Stimulated activated naive CD8-positive, alpha-beta T cell treated with anti-CD3 and anti-CD28 coated beads, Interleukin-15, amount 100 ng/mL, for 72 hours (primary cell): ENCODE measurements at regions not wholly inside any gene's neighbourhood (a gene's known extent, or its start where the extent isn't known, plus 50 kb on each side); places are given as distances from the start of the nearest gene placed in this dataset.

Source experiments
- ATAC-seq: fragments of 150-1000 bp; cut with Tn5 transposase; 2 replicates; pipeline ENCODE4 v1.10.0; 2021; ENCODE audit warnings: mild to moderate bottlenecking, moderate library complexity
- DNase-seq, 2 donors: peaks; one replicate each; pipeline ENCODE4 v3.0.0; 2021 to 2022
- H3K27ac Mint-ChIP-seq, 2 donors: one replicate each; pipeline ENCODE4 v1.8.0; 2022; ENCODE audit warnings: mild to moderate bottlenecking in 2 of 2, mixed read lengths in 2 of 2, moderate library complexity in 2 of 2
- H3K27me3 Mint-ChIP-seq: one replicate; pipeline ENCODE4 v1.8.0; 2022; ENCODE audit warnings: mixed read lengths
- H3K4me1 Mint-ChIP-seq: one replicate; pipeline ENCODE4 v1.8.0; 2022; ENCODE audit warnings: mild to moderate bottlenecking, mixed read lengths
- H3K4me3 Mint-ChIP-seq, 2 donors: one replicate each; pipeline ENCODE4 v1.8.0; 2022; ENCODE audit warnings: mild to moderate bottlenecking in 2 of 2, mixed read lengths in 2 of 2, moderate library complexity in 1 of 2
- H3K9me3 Mint-ChIP-seq, 2 donors: one replicate each; pipeline ENCODE4 v1.8.0; 2022; ENCODE audit warnings: mixed read lengths in 2 of 2

DNA sequence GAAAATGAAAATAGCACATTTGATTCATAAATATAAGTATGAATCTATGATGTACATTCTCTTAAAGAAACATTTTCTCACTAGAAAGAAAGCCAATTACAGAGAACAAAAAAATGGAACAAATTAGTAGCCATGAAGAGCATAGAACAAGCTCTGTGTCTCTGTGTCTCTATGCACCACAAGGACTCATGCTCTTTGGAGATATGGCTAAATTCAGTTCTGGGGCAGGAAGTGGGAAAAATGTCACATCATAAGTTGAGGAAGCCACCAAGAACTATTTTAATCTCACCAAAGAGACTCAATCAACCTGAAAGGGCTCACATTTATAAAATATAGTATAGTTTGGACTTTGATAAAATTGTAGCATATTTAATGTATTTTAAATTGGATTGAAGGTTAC is 1259.8 kb upstream of the GJE1 start:
- peaks cover 0 to 10% of the 10 kb centered on the region in 2 donors for H3K9me3 Mint-ChIP-seq
- no peaks in the 10 kb centered on the region for H3K4me1 Mint-ChIP-seq
- no peak overlapping the region for H3K4me3 Mint-ChIP-seq
- H3K27ac Mint-ChIP-seq = no peak overlapping the region
- ATAC-seq (no peak), DNase-seq (no peak)
- peaks cover 10% of the 10 kb centered on the region for H3K27me3 Mint-ChIP-seq

DNA sequence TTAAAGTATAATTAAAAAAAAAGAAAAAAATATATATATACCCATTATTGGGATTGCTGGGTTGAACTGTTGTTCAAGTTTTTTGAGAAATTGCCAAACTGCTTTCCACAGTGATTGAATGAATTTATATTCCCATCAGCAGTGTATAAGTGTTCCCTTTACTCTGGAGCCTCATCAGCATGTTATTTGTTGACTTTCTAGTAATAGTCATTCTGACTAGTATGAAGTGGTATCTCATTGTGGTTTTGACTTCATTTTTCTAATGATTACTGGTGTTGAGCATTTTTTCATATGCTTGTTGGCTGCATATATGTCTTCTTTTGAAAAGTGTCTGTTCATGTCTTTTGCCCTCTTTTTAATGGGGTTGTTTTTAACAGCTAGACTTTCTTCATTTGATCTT is 1260.8 kb upstream of the GJE1 start:
- Mint-ChIP-seq H3K4me3 (no peak overlapping the region), H3K9me3 (peaks cover 0 to 10% of the 10 kb centered on the region in 2 donors), H3K4me1 (no peaks in the 10 kb centered on the region), H3K27me3 (peaks cover 10% of the 10 kb centered on the region), H3K27ac (no peak overlapping the region)
- ATAC-seq (no peak), DNase-seq (no peak)

DNA sequence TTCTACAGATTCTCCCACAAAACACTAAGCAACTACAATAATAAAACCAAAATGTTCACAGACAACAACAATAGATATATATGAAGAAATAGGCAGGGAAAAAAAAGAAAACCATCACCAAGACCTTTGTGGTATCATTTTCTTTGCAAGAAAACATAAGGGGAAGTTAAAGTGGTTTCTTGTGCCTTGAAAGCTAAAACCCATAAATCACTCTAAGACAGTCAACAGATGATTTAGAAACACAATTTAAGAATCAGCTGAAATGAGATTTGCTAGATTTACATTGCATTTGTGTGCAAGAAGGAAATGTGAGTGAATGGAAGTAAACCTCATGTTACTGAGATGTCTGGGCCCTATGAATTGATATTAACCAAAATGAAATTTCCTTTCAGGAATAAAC is 1265.4 kb upstream of the GJE1 start:
- no peak for ATAC-seq
- Mint-ChIP-seq H3K4me3 (no peak overlapping the region), H3K9me3 (peaks cover 0 to 10% of the 10 kb centered on the region in 2 donors), H3K27me3 (peaks cover 10% of the 10 kb centered on the region), H3K4me1 (no peaks in the 10 kb centered on the region), H3K27ac (no peak overlapping the region)
- no peak for DNase-seq

DNA sequence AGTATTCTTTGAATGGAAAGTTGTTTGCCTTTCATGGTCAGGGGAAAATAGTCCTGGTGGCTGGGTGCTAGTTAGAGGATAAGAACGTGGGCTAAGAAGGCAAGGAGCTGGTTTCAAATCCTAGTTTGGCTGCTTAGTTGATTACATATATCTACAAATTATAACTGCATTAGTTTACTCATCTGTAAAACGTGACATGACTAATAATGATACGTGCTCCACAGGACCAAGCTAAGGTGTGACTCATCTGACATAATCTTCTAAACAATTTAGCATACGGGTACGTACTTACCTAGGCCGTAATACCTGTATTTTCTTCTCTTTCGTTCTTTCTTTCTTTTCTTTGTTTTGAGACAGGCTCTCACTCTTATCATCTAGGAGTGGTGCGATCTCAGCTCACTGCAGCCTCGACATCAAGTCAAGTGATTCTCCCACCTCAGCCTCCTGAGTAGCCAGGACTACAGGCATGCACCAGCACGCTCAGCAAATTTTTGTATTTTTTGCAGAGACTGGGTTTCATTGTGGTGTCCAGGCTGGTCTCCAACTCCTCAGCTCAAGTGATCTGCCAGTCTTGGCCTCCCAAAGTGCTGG is 1274.2 kb upstream of the GJE1 start:
- ATAC-seq (no peak), DNase-seq (no peak)
- no peak overlapping the region for H3K27ac Mint-ChIP-seq
- no peak overlapping the region for H3K4me3 Mint-ChIP-seq
- H3K27me3 Mint-ChIP-seq = no peaks in the 10 kb centered on the region
- no peaks in the 10 kb centered on the region for H3K4me1 Mint-ChIP-seq
- H3K9me3 Mint-ChIP-seq = no peaks in the 10 kb centered on the region

DNA sequence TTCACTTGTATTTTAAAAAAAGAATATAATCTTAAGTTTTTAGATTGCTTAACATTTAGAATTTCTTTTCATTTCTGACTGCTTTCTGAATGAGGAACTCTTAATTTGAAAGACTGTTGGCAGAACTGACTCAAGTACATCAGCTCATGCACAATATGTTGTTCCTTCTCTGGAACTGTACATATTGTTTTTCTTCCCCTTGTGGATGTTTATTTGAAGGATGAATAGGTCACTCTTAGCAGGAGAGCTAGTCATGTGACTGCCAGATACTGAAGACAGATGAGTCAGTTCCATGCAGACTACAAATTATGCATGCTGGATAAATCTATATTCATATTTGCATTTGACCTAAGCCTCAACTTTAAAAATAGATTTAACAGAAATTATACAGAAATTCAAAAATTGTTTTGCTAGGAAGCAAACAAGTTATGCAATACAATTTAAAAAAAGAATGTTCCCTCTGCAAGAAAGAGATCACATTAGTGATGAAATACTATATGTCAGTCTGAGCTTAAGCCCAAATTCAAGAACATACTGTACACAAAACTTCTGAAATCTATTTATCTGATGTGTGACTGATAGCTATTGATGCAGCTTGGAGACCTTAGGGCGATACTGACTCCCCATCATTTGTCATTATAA is 1274.9 kb upstream of the GJE1 start:
- no peak overlapping the region for H3K4me3 Mint-ChIP-seq
- H3K27me3 Mint-ChIP-seq = no peaks in the 10 kb centered on the region
- no peak for DNase-seq
- H3K9me3 Mint-ChIP-seq = no peaks in the 10 kb centered on the region
- no peaks in the 10 kb centered on the region for H3K4me1 Mint-ChIP-seq
- no peak for ATAC-seq
- H3K27ac Mint-ChIP-seq = no peak overlapping the region

DNA sequence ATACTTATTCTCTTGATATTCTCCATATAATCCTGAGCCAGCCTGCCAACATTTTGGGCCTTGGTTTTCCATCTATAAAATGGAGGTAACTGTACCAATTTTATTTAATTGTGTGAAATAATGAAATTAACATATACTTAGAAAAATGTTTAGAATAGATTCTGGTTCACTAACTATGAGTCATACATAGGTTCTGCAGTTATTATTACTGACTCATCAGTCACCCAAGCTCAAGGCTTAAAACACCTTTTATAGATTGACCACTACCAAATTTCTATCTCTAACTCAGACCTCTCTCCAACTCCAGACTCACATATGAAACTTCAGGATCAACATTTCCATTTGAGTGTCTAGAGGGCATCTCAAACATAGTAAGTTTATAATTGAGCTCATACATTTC is 1277.2 kb upstream of the GJE1 start:
- ATAC-seq (no peak), DNase-seq (no peak)
- no peaks in the 10 kb centered on the region for H3K9me3 Mint-ChIP-seq
- H3K27ac Mint-ChIP-seq = no peak overlapping the region
- no peak overlapping the region for H3K4me3 Mint-ChIP-seq
- no peaks in the 10 kb centered on the region for H3K27me3 Mint-ChIP-seq
- no peaks in the 10 kb centered on the region for H3K4me1 Mint-ChIP-seq

DNA sequence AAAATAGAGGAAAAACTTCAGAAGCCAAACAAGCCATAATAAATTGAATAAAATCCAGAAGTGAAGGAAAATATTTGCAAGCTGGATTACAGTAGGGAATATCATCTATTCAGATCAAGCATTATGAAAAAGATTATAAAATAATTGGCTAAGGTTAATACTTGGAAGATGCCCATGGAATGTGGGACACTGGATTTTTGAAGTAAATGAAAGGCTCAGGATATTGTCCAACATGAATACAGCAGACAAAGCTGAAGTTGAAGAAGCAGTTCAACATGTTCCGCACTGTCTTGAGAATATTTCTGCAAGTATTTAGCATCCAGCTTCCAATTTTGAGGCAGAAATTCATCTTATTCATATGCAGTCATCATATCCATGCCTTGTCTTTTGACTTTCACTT is 1278.4 kb upstream of the GJE1 start:
- no peaks in the 10 kb centered on the region for H3K4me1 Mint-ChIP-seq
- H3K4me3 Mint-ChIP-seq = no peak overlapping the region
- no peak for DNase-seq
- H3K27me3 Mint-ChIP-seq = no peaks in the 10 kb centered on the region
- ATAC-seq = no peak
- no peak overlapping the region for H3K27ac Mint-ChIP-seq
- H3K9me3 Mint-ChIP-seq = no peaks in the 10 kb centered on the region

DNA sequence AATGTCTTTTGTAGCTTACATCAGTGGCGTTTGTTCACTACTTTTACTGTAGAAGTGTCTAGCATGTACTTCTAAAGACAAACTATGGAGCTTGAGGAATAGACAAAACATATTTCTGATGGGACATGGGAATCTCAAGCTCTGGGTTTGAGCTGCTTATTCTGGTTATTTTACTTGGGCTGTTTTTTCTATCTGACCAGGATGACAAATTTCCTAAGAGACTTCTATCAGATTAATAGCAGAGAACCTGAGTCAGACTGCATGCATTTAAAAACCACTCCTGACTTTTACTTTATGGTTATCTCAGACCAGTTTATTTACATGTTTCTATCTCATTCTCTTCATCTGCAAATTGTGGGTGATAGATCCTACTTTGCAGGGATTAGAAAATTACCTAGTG is 1282.3 kb upstream of the GJE1 start:
- H3K27ac Mint-ChIP-seq = no peak overlapping the region
- no peaks in the 10 kb centered on the region for H3K27me3 Mint-ChIP-seq
- no peaks in the 10 kb centered on the region for H3K9me3 Mint-ChIP-seq
- H3K4me1 Mint-ChIP-seq = no peaks in the 10 kb centered on the region
- H3K4me3 Mint-ChIP-seq = no peak overlapping the region
- DNase-seq (no peak), ATAC-seq (no peak)

DNA sequence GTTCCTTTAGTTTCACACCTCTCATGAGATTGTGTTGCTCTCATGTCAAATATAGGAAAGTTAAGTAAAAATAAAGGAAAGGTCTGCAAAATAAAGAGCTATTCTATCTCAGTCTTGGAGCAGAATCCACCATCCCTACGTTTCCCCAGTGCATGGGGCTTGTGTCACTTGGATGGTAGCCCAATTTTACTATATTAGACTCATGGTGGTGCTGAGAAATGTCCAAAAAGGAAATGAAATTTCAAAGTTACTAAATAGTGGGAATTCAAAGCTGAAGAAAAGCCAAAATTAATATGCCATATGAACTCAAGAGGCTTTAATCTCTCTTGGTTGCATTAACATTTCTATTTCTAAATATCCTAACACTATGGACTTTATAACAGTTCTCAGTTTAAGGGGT is 1283.3 kb upstream of the GJE1 start:
- DNase-seq = no peak
- H3K4me3 Mint-ChIP-seq = no peak overlapping the region
- no peaks in the 10 kb centered on the region for H3K27me3 Mint-ChIP-seq
- ATAC-seq = no peak
- H3K27ac Mint-ChIP-seq = no peak overlapping the region
- no peaks in the 10 kb centered on the region for H3K9me3 Mint-ChIP-seq
- H3K4me1 Mint-ChIP-seq = no peaks in the 10 kb centered on the region

DNA sequence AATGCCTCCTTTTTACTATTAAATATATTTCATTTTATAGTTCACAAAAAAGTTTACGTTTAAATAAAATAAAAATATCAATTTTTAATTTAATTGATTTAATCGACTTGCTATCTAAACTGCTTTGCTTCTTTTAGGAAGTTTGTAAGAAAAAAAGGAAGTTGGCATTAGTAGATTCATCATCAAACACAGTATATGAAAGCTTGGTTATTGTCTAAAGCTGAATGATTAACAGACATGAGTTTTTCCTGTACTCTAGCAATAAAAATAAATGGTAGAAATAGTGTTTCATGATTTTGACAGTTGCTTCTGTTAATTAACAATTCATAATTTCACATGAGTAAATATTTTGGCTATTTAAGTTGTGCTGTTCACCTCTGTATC is 1285.5 kb upstream of the GJE1 start:
- ATAC-seq (no peak), DNase-seq (no peak)
- Mint-ChIP-seq H3K9me3 (no peaks in the 10 kb centered on the region), H3K27ac (no peak overlapping the region), H3K4me3 (no peak overlapping the region), H3K4me1 (no peaks in the 10 kb centered on the region), H3K27me3 (no peaks in the 10 kb centered on the region)

DNA sequence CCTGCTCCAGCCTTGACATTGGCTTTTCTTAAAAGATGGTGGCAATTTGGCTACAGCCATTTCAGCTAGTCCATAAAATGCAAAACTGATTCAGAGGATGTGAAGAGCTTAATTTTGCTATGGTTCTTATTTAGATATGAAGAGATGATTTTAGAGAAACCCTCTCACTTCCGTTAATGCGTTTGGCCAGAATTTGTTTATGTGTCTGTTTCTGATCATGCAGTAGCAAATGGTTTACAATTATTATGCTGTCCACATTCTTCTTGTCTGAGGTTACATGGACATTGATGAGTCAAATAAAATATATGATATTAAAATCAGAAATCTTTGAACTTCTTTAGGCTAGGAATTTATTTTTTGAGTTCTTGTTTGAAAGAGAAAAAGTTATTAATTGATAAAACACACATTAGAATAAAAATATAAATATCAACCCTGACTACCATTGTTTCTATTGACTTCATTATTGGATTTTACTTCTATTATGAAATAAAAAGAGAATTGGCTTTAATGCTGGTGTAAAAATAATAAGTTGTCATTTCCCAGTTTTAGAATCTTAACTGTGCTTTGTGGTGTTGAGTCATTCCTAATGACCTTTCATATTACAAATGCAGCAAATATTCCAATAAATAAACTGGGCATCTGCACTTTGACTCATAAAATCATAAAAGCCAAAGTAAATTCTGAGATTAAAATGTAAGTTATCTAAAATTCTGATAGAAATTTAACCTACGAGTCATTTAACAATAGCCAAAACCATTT is 1286.0 kb upstream of the GJE1 start:
- Mint-ChIP-seq H3K4me1 (no peaks in the 10 kb centered on the region), H3K27me3 (no peaks in the 10 kb centered on the region), H3K27ac (no peak overlapping the region), H3K4me3 (no peak overlapping the region), H3K9me3 (no peaks in the 10 kb centered on the region)
- DNase-seq (no peak), ATAC-seq (no peak)

DNA sequence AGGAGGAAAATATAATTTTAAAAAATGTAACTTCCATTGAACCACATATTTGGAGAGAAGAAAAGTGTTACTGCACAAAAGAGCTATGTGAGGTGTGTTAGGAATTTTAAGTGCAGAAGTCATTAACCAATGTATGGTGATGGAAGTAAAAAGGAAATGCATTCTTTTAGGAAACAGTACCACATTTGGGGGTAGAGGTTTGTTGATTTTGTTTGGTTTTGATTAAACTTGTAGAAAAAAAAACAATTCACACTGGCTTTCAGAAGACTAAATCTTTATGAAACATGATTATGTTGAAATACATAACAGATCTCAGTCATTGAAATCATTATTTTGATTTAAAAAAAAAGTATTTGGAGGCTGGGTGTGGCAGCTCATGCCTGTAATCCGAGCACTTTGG is 1287.0 kb upstream of the GJE1 start:
- no peaks in the 10 kb centered on the region for H3K27me3 Mint-ChIP-seq
- H3K27ac Mint-ChIP-seq = no peak overlapping the region
- no peak for DNase-seq
- H3K4me3 Mint-ChIP-seq = no peak overlapping the region
- no peak for ATAC-seq
- no peaks in the 10 kb centered on the region for H3K4me1 Mint-ChIP-seq
- no peaks in the 10 kb centered on the region for H3K9me3 Mint-ChIP-seq

DNA sequence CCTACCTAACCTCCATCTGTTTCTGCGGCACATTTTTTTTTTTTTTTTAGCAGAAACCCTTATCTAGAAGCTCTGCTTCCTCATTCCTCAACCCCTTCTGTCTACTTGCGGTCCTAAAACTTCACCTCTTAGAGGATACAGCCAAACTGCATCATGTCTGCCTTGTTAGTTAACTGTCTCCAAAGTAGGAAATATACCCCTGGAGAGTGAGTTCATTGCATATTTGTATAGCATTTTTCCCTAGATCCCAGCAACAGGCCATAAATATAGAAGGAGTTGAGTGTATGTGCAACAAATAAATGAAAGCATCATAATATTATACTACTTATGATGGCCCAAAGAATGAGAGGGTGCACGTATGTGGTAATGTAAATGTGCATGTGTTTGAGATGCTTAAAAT is 1288.6 kb upstream of the GJE1 start:
- Mint-ChIP-seq H3K4me3 (no peak overlapping the region), H3K27me3 (no peaks in the 10 kb centered on the region), H3K27ac (no peak overlapping the region), H3K4me1 (no peaks in the 10 kb centered on the region), H3K9me3 (no peaks in the 10 kb centered on the region)
- ATAC-seq (no peak), DNase-seq (no peak)

DNA sequence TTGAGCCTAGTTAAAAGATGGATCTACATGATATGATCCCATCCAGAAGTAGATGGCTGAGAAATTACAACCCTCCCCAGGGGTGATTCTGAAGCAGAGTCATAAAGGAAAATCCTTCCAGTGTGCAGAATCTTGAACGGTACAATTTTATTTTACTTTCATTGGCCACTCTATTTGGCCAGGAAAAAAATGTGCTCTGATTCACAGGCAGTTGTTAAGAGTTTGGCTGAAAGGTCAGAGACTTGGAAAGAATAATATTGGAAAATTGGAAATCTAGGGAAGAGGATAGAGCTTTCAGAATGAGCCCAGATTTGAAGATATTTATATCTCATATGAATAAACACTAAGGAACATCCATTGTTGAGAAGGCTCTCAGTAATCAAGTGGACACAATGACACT is 1299.3 kb upstream of the GJE1 start:
- H3K9me3 Mint-ChIP-seq = no peaks in the 10 kb centered on the region
- peaks cover 5% of the 10 kb centered on the region for H3K27me3 Mint-ChIP-seq
- DNase-seq (no peak), ATAC-seq (no peak)
- H3K4me1 Mint-ChIP-seq = no peaks in the 10 kb centered on the region
- H3K27ac Mint-ChIP-seq = no peak overlapping the region
- no peak overlapping the region for H3K4me3 Mint-ChIP-seq

DNA sequence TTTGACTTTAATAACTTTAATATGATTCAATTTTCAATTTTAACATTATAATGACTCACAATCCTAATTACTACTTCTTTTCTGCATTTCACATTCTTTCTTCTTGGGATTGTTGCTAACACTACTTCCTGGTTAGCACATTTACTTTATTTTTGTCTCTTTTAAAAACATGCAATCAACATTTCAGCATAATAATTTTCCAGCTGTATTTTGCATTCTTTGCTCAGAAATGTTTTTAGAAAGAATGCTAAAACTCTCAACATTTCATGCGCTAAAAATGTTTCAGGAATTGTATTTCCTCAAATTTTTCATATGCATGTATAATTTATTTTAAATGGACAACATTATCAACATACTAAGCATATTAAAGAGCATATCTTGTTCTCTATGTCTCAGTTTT is 1302.1 kb upstream of the GJE1 start:
- ATAC-seq = no peak
- Mint-ChIP-seq H3K27me3 (no peaks in the 10 kb centered on the region), H3K4me1 (no peaks in the 10 kb centered on the region), H3K27ac (no peak overlapping the region), H3K4me3 (no peak overlapping the region), H3K9me3 (no peaks in the 10 kb centered on the region)
- DNase-seq = no peak

DNA sequence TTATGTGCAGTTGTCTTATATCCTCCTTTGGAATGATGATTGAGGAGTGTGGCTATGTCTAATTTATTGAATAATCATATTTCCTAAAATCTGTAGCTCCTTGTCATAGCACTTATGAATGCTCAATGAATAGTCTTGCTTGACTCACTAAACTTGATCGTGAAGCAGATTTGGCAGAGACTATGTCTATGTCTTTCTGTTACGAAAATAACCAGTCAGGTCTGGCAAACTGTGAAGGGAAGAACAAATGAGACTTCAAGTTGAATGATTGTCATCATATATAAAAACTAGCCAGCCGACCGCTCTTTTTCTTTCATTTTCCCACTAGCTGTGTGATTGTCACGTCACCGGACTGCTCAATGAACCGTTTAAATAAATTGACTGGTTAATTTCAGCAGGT is 1303.9 kb upstream of the GJE1 start:
- no peak overlapping the region for H3K4me3 Mint-ChIP-seq

DNA sequence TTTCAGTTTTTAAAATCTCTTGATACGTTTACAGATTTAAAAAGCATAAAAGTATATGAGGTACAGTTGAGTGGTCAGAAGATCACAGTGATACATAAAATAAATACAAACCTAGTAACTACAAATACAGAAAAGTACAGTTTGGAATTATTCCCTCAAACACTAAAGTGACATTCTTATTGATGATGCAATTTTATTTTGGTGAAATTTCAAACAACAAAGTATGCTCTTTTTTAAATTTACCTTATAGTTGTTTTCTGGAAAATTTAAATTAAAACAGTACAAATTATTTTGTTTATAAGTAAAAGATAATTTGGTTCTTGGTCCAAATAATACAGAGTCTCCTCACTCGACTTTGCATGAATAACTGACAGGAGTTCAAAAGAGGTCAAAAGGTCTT is 1305.1 kb upstream of the GJE1 start:
- DNase-seq (no peak), ATAC-seq (no peak)
- Mint-ChIP-seq H3K27me3 (no peaks in the 10 kb centered on the region), H3K27ac (no peak overlapping the region), H3K4me1 (no peaks in the 10 kb centered on the region), H3K4me3 (no peak overlapping the region), H3K9me3 (no peaks in the 10 kb centered on the region)

More for the DNA sequence above, 1303.9 kb upstream of the GJE1 start:
- Mint-ChIP-seq H3K9me3 (no peaks in the 10 kb centered on the region), H3K4me1 (no peaks in the 10 kb centered on the region), H3K27ac (no peak overlapping the region), H3K27me3 (no peaks in the 10 kb centered on the region)
- DNase-seq (no peak), ATAC-seq (no peak)
